SK-N-DZ (cell line): ENCODE measurements at regions not wholly inside any gene's neighbourhood (a gene's known extent, or its start where the extent isn't known, plus 50 kb on each side); places are given as distances from the start of the nearest gene placed in this dataset.

Experiments used
- DNase-seq: peaks from one replicate; pipeline ENCODE4 v3.0.0-alpha.2; 2015; ENCODE audit warnings: low spot score

- no peak for DNase-seq
Observed at GRCh38 chr9:23306731-23307130, 519.3 kb downstream of the ELAVL2 start.

DNA sequence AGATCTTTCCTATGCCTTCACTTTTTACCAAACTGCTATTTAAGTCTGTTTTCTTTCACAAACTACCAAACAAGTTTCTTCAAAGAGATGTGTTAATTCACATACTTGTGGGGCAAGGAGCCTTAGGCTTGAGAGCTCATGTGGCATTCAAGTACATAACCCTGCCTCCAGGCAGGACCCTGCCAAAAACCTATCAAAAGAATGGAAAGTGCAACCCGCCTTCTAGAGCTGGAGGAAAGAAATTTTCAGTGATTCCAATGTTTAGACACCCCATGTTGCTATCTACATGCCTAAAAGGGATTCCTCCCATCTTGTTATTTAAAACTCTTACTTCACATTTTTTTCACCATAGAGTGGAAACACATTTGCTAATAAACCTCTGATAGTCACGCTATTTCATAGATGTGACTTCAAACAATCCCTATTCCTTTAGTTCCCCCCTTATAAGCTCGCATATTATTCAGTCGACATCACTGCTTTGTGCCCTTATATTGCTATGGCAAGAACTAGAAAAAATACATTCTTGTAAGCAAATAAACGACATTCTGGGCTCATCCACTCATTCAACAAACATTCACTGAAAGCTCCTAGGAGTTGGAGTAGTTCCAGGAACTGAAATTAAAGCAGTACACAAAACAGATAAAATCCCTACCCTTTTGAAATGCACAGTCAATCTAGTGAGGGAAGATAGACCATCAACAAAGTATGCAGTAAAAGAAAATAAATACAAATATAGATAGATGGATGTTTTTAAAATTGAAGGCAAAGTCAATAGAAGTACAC lies 518.1 kb downstream of the ELAVL2 start:
- DNase-seq, result no peak

- DNase-seq, result no peak
Observed at GRCh38 chr9:23309800-23310199, 516.2 kb downstream of the ELAVL2 start.

DNA sequence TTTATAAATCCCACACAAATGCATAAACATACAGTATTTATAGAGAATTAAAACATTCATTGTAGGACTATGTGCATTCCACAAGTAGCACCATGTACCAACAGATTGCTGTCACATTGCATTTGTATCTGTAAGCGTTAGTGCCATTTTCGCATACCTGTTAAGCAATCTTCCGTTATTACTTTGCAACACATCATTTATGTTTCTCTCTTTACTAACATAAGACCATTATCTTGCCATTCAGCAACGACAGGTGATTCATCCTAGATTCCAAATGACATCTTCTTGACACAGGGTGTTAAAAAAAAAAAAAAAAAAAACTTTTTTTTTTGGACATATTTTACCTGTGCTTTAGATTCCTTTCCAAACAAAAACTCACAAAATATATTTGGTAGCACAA lies 511.8 kb downstream of the ELAVL2 start:
- DNase-seq, result no peak

DNA sequence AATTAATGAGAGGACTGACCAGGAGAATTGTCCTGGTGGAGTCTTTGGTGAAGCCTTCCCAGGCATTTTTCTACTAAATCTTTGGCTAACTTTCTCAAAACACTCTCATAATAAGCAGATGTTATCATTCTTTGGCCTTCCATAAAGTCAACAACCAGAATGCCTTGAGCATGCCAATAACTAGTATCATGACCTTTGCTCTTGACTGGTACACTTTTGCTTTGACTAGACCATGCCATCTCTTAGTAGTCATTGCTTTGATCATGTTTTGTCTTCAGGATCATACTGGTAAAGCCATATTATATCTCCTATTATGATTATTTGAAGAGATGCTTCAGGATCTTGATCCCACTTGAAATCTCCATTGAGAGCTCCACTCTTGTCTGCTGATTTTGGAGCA lies 506.9 kb downstream of the ELAVL2 start:
- DNase-seq, result no peak

DNA sequence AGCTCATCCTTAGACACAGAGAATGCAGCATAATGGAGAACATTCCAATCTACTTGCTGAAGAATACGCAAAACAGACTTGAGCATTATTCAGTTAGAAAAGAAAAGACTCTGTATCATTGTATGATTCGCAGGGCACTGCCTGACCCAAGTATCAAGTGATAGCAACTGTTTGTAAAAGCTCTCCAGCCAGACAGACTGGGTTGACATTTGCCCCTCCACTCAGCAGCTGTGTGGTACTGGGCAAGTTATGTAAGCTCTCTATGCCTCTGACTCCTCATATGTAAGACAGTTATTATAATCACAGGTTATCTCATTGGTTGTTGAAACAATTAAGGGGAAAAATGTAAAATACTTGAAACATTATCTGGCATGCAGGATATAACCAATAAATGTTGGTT lies 505.0 kb downstream of the ELAVL2 start:
- no peak for DNase-seq

DNA sequence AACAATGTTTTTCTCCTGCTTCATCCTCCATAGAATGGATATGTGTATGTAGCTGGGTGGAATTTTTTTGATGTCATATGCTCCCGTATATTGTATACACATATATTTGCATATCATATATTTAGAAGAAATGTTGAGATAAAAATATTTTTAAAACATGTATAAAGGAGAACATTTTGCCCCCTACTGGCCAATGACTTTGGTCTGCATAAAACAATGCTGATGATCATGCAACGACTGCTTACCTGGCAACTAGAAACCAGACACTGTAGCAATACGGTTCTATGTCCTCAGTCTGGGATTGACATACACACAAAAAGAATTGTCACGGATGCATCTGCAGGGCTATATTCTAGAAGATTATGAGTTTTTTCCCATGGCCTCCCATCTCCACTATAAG lies 503.6 kb downstream of the ELAVL2 start:
- DNase-seq, result no peak

GRCh38 chr9:23324511-23324910 lies 501.5 kb downstream of the ELAVL2 start:
- no peak for DNase-seq

- DNase-seq, result no peak
Observed at GRCh38 chr9:23326597-23326996, 499.4 kb downstream of the ELAVL2 start.

DNA sequence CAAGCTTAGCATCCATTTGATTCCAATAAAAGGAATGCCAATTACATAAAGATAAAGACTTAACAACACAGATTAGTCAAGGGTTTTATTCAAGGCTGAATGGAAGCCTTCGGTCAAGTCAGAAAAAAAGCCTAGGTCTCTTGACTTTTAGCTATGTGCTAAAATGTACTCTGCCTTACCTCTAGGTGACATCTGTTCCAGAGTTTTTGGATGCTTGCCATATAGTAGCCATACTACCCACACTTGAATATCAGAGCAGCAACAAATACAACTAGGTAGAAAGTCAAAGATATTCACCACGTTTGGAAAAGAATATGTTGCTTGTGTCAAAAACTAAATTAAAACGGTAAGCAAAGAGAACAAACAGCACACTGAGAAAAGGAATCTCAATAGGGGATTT lies 484.7 kb downstream of the ELAVL2 start:
- no peak for DNase-seq

GRCh38 chr9:23342291-23342690 lies 483.7 kb downstream of the ELAVL2 start:
- DNase-seq, result no peak

DNA sequence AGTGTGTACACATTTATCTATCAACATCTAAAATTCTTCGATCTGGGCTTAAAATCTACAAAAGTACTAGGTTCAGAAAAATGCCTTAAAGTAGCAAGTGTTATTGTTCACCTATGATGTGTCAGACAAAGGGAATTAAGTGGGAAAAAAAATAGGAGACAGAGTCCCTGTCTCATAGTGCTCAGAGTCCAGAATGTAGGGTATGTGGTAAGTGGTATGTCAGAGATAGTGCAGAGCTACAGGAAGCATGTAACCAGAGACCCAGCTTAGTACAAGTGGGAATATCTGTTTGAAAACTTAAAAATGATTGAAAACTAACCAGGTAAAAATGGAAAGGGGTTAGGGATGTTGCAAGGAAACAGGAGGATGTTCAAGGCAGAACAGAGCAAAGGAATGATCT lies 482.8 kb downstream of the ELAVL2 start:
- DNase-seq, result no peak

GRCh38 chr9:23361096-23361495 lies 464.9 kb downstream of the ELAVL2 start:
- no peak for DNase-seq

DNA sequence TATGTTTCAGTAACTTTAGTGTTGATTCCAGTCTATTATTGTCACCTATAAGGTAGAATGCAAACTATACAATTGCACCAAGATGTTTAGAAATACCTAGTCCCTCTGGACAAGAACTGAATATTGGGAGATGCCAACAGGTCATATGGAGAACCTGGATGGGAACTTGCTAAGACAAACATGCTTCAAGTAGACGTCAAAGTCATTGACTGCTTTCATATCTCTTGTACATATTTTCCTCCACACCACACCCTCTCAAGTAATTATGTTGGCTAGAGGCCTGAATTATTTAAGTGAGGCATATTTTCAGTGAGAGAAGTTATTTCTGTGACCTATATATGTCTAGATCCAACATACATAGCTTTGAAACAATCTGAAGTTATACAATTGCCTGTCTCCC lies 453.3 kb downstream of the ELAVL2 start:
- DNase-seq, result no peak

GRCh38 chr9:23375511-23375910 lies 450.5 kb downstream of the ELAVL2 start:
- no peak for DNase-seq

DNA sequence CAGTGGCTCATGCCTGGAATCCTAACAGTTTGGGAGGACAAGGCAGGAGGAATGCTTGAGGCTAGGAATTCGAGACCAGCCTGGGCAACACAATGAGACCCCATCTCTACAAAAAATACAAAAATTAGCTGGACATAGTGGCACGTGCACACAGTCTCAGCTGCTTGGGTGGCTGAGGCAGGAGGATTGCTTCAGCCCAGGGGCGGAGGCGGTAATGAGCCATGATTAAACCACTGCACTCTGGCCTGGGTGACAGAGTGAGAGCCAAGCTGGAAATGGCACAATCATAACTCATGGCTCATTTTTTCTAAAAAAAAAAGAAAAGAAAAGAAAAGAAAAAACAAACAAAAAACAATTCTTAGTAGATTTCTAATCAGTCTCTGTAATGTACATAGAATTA lies 446.2 kb downstream of the ELAVL2 start:
- no peak for DNase-seq

DNA sequence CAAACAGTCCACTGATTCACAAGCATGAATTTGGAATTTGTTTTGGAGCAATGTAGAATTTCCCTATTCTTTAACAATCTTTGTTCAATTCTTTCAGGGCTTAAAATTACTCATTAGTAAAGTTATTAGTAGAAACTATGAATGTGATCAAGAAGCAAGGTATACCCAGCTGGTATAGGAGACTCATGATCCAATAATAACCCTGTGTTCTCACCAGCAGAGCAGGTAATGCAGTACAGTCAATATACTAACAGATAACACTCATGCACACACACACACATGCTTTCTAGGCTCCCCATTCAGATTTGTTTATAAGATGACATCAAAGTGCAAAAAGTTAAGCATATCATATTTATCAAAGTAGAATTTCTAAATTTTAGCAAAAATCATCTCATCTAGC lies 445.2 kb downstream of the ELAVL2 start:
- no peak for DNase-seq

GRCh38 chr9:23382418-23382817 lies 443.6 kb downstream of the ELAVL2 start:
- DNase-seq, result no peak

DNA sequence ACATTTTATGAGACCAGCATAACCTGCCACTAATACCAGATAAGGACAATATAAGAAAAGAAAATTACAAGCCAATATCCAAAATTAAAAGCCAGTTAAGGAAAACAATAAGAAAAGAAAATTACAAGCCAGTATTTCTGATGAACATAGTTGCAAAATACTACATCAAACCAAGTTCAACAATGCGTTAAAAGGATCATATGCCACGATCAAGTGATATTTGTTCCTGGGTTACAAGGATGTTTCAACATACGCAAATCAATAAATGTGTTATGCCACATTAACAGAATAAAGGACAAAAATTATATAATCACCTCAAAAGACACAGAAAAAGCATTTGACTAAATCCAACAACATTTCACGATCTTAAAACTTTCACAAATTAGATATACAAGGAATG lies 431.9 kb downstream of the ELAVL2 start:
- DNase-seq, result no peak

- no peak for DNase-seq
Observed at GRCh38 chr9:23408874-23409273, 417.2 kb downstream of the ELAVL2 start.

DNA sequence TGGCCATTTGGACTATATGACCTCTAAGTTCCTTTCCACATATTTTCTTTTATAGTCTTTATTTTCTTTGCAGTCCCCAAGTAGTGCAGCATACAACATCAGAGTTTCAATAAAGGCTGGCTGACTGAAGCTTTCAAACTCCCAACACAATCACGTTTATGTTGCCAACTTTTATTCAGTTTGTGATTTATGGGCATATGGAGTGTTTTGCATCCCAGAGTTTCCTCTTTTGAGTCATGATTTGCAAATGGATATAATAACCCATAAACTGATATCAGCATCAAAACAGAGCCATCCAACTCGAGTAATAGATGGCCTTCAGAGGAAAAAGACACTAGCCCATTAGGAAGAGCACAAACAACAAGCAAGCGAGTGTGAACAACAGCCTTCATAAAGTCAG lies 414.0 kb downstream of the ELAVL2 start:
- no peak for DNase-seq

DNA sequence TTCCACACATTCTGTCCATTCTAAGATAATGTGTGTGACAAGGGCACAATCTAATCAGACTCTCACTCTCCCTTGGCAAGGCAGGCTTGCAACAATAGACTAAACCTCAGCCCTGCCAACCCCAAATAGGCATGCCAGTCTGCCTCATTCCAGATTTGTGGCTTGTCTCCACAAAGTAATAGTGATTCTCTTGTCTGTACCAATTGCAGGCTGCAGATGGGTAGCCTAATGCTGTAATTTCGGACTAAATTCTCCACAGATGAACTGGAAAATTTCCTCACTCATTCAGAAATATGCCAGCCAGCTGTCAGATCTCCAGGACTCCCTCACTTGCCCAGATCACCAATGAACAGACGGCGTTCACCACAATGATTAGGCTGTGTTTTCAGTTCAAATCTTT lies 413.6 kb downstream of the ELAVL2 start:
- no peak for DNase-seq

DNA sequence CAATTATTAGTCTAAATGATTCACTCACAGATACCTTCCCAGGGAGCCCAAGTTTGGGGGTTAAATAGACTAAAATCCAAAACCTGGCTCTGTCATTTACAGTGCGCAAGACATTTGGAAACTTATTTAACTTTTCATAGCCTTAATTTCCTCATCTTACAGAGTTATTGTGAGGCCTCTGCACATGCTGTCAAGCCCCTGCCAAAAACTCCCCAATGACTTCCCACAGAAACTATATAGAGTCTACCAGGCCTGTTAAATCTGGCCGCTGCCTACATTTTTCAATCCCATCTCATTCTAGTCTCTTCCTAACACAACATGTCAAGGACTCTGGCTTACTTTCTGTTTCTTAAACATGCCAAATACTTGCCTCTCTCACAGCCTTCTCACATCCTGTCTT lies 412.5 kb downstream of the ELAVL2 start:
- DNase-seq, result no peak

DNA sequence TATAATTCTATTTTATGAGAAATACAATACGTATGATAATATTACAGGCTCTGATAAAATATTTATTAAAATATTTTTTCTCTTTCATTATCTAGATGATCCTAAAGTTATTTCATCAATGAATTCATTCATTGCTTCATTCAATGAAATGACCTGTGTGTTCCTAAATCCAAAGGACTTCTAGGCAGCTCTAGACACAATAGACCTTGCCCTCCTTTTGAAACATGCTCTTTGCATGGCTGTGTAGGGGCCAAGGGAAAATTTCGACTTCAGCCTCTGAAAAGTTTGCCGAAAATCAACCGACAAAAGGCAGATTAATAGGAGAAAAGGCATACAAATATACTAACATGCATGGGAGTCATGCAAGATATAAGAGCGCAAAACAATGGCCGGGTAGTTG lies 402.0 kb downstream of the ELAVL2 start:
- DNase-seq, result no peak
